ENCODE measurements at regions not wholly inside any gene's neighbourhood (a gene's known extent, or its start where the extent isn't known, plus 50 kb on each side); places are given as distances from the start of the nearest gene placed in this dataset.

- TF ChIP-seq ZNF8 (CRISPR knock-in tag; IDR thresholded peaks at IDR 0.05) (no peak), POU6F1 (CRISPR knock-in tag; IDR thresholded peaks at IDR 0.05; ENCODE audit: borderline replicate concordance, low read depth) (no peak), ZC3H10 (CRISPR knock-in tag; IDR thresholded peaks at IDR 0.05) (no peak), TOX (CRISPR knock-in tag; IDR thresholded peaks at IDR 0.05; ENCODE audit: borderline replicate concordance) (no peak)
- ATAC-seq, result no peak
These were observed 251.6 kb upstream of the TSHZ3 start for GRCh38 chr19:31600731-31601295.

DNA sequence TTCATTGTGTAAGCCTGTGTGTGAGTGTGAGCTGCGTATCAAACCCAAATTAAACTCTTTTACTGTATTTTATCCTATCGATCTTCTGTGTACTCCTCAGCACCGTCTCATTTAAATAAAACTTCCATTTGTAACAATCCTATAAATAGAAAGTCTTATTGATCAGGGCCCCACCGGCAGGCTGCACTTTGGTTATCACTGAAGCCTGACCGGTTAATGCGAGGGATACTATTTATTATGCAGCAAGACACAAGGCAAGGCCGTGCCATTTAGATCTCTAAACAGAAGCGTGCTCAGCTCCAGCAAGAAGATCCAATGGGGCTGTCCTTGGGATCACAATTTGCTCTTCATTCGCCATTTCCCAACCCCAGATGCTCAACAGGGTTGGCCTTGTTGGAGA lies 252.6 kb upstream of the TSHZ3 start:
- no peak for ATAC-seq
- TF ChIP-seq RARB (CRISPR knock-in tag; IDR thresholded peaks at IDR 0.05) (no peak), ZNF565 (CRISPR knock-in tag; conservative IDR thresholded peaks at IDR 0.05; ENCODE audit: low read depth) (no peak)

GRCh38 chr19:31602548-31602947 lies 253.3 kb upstream of the TSHZ3 start:
- no peak for ATAC-seq
- TF ChIP-seq ZC3H10 (CRISPR knock-in tag; IDR thresholded peaks at IDR 0.05), result no peak
- TF ChIP-seq OSR1 (CRISPR knock-in tag; IDR thresholded peaks at IDR 0.05), result no peak
- TF ChIP-seq ESRRG (CRISPR knock-in tag; IDR thresholded peaks at IDR 0.05), result no peak
- no peak for TF ChIP-seq ZFP3 (CRISPR knock-in tag; IDR thresholded peaks at IDR 0.05)
- no peak for TF ChIP-seq ISL1 (CRISPR knock-in tag; IDR thresholded peaks at IDR 0.05)
- no peak for TF ChIP-seq TCF4 (CRISPR knock-in tag; IDR thresholded peaks at IDR 0.05; ENCODE audit: borderline replicate concordance)
- no peak for TF ChIP-seq TOX (CRISPR knock-in tag; IDR thresholded peaks at IDR 0.05; ENCODE audit: borderline replicate concordance)
- no peak for TF ChIP-seq GLIS3 (CRISPR knock-in tag; IDR thresholded peaks at IDR 0.05)
- TF ChIP-seq RARB (CRISPR knock-in tag; IDR thresholded peaks at IDR 0.05), result no peak
- TF ChIP-seq, protein P1, sequence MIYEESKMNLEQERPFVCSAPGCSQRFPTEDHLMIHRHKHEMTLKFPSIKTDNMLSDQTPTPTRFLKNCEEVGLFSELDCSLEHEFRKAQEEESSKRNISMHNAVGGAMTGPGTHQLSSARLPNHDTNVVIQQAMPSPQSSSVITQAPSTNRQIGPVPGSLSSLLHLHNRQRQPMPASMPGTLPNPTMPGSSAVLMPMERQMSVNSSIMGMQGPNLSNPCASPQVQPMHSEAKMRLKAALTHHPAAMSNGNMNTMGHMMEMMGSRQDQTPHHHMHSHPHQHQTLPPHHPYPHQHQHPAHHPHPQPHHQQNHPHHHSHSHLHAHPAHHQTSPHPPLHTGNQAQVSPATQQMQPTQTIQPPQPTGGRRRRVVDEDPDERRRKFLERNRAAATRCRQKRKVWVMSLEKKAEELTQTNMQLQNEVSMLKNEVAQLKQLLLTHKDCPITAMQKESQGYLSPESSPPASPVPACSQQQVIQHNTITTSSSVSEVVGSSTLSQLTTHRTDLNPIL (CRISPR knock-in tag; IDR thresholded peaks at IDR 0.05; ENCODE audit: low read depth), result no peak
- TF ChIP-seq POU6F1 (CRISPR knock-in tag; IDR thresholded peaks at IDR 0.05; ENCODE audit: borderline replicate concordance, low read depth), result no peak
- no peak for TF ChIP-seq ZNF8 (CRISPR knock-in tag; IDR thresholded peaks at IDR 0.05)
- TF ChIP-seq, protein P2, sequence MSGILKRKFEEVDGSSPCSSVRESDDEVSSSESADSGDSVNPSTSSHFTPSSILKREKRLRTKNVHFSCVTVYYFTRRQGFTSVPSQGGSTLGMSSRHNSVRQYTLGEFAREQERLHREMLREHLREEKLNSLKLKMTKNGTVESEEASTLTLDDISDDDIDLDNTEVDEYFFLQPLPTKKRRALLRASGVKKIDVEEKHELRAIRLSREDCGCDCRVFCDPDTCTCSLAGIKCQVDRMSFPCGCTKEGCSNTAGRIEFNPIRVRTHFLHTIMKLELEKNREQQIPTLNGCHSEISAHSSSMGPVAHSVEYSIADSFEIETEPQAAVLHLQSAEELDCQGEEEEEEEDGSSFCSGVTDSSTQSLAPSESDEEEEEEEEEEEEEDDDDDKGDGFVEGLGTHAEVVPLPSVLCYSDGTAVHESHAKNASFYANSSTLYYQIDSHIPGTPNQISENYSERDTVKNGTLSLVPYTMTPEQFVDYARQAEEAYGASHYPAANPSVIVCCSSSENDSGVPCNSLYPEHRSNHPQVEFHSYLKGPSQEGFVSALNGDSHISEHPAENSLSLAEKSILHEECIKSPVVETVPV (CRISPR knock-in tag; IDR thresholded peaks at IDR 0.05), result no peak
- no peak for TF ChIP-seq ZFP30 (CRISPR knock-in tag; IDR thresholded peaks at IDR 0.05)

GRCh38 chr19:31604493-31605040 lies 255.3 kb upstream of the TSHZ3 start:
- no peak for ATAC-seq
- TF ChIP-seq, protein P3, sequence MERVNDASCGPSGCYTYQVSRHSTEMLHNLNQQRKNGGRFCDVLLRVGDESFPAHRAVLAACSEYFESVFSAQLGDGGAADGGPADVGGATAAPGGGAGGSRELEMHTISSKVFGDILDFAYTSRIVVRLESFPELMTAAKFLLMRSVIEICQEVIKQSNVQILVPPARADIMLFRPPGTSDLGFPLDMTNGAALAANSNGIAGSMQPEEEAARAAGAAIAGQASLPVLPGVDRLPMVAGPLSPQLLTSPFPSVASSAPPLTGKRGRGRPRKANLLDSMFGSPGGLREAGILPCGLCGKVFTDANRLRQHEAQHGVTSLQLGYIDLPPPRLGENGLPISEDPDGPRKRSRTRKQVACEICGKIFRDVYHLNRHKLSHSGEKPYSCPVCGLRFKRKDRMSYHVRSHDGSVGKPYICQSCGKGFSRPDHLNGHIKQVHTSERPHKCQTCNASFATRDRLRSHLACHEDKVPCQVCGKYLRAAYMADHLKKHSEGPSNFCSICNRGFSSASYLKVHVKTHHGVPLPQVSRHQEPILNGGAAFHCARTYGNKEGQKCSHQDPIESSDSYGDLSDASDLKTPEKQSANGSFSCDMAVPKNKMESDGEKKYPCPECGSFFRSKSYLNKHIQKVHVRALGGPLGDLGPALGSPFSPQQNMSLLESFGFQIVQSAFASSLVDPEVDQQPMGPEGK (CRISPR knock-in tag; IDR thresholded peaks at IDR 0.05; ENCODE audit: borderline replicate concordance), result no peak
- TF ChIP-seq ZNF565 (CRISPR knock-in tag; conservative IDR thresholded peaks at IDR 0.05; ENCODE audit: low read depth) (no peak), ZNF8 (CRISPR knock-in tag; IDR thresholded peaks at IDR 0.05) (no peak), RARB (CRISPR knock-in tag; IDR thresholded peaks at IDR 0.05) (no peak), ZFP30 (CRISPR knock-in tag; IDR thresholded peaks at IDR 0.05) (no peak), TOX (CRISPR knock-in tag; IDR thresholded peaks at IDR 0.05; ENCODE audit: borderline replicate concordance) (no peak), OSR1 (CRISPR knock-in tag; IDR thresholded peaks at IDR 0.05) (no peak), ESRRG (CRISPR knock-in tag; IDR thresholded peaks at IDR 0.05) (no peak), ARNTL (CRISPR knock-in tag; IDR thresholded peaks at IDR 0.05; ENCODE audit: borderline replicate concordance, low read depth) (no peak), ZFP3 (CRISPR knock-in tag; IDR thresholded peaks at IDR 0.05) (no peak), SNAI2 (CRISPR knock-in tag; IDR thresholded peaks at IDR 0.05) (no peak), PPARA (CRISPR knock-in tag; IDR thresholded peaks at IDR 0.05; ENCODE audit: borderline replicate concordance) (no peak), BACH2 (CRISPR knock-in tag; IDR thresholded peaks at IDR 0.05; ENCODE audit: borderline replicate concordance) (no peak), POU6F1 (CRISPR knock-in tag; IDR thresholded peaks at IDR 0.05; ENCODE audit: borderline replicate concordance, low read depth) (no peak), CSDC2 (CRISPR knock-in tag; IDR thresholded peaks at IDR 0.05) (no peak), GLIS3 (CRISPR knock-in tag; IDR thresholded peaks at IDR 0.05) (no peak)
- TF ChIP-seq, protein P1 (CRISPR knock-in tag; IDR thresholded peaks at IDR 0.05; ENCODE audit: low read depth), result no peak
- TF ChIP-seq, protein P2 (CRISPR knock-in tag; IDR thresholded peaks at IDR 0.05), result no peak
